ENCODE measurements at regions not wholly inside any gene's neighbourhood (a gene's known extent, or its start where the extent isn't known, plus 50 kb on each side); places are given as distances from the start of the nearest gene placed in this dataset.
"Not testable (repeated sequence)": the region's sequence is repeated elsewhere in the genome, so short reads cannot be mapped to it uniquely, and the experiment has no call there.

GRCh38 chr14:34300330-34300729 is 161.7 kb downstream of the SPTSSA start:
- DNase-seq, result no peak

- no peak for DNase-seq
Measured at GRCh38 chr14:34299360-34299759, 162.7 kb downstream of the SPTSSA start.

GRCh38 chr14:34297786-34298520 is 164.1 kb downstream of the SPTSSA start:
- no peak for DNase-seq

GRCh38 chr14:34283590-34283989 is 178.4 kb downstream of the SPTSSA start:
- DNase-seq, result no peak

GRCh38 chr14:34277191-34277590 is 184.8 kb downstream of the SPTSSA start:
- no peak for DNase-seq

GRCh38 chr14:34275530-34275929 is 186.5 kb downstream of the SPTSSA start:
- DNase-seq, result no peak

- no peak for DNase-seq
Measured at GRCh38 chr14:34275078-34275477, 187.0 kb downstream of the SPTSSA start.

- not testable (repeated sequence) for DNase-seq
Measured at GRCh38 chr14:34273716-34274115, 188.3 kb downstream of the SPTSSA start.

GRCh38 chr14:34270361-34270760 is 191.7 kb downstream of the SPTSSA start:
- no peak for DNase-seq

- no peak for DNase-seq
Measured at GRCh38 chr14:34266344-34266743, 195.7 kb downstream of the SPTSSA start.

- DNase-seq, result no peak
Measured at GRCh38 chr14:34262127-34262910, 199.7 kb downstream of the SPTSSA start.

GRCh38 chr14:34259996-34260395 is 202.0 kb downstream of the SPTSSA start:
- no peak for DNase-seq

GRCh38 chr14:34258318-34258717 is 203.7 kb downstream of the SPTSSA start:
- DNase-seq, result no peak

GRCh38 chr14:34257505-34257904 is 204.5 kb downstream of the SPTSSA start:
- no peak for DNase-seq

- no peak for DNase-seq
Measured at GRCh38 chr14:34256223-34256622, 205.8 kb downstream of the SPTSSA start.

- DNase-seq, result no peak
Measured at GRCh38 chr14:34254571-34254970, 207.5 kb downstream of the SPTSSA start.

- DNase-seq, result no peak
Measured at GRCh38 chr14:34254031-34254430, 208.0 kb downstream of the SPTSSA start.

GRCh38 chr14:34252227-34252626 is 209.8 kb downstream of the SPTSSA start:
- no peak for DNase-seq

- no peak for DNase-seq
Measured at GRCh38 chr14:34251662-34252061, 210.4 kb downstream of the SPTSSA start.

- no peak for DNase-seq
Measured at GRCh38 chr14:34250959-34251358, 211.1 kb downstream of the SPTSSA start.

- no peak for DNase-seq
Measured at GRCh38 chr14:34247605-34248004, 214.4 kb downstream of the SPTSSA start.

GRCh38 chr14:34246206-34246605 is 215.8 kb downstream of the SPTSSA start:
- DNase-seq, result no peak

GRCh38 chr14:34243401-34243800 is 218.6 kb downstream of the SPTSSA start:
- no peak for DNase-seq

GRCh38 chr14:34243001-34243400 is 219.0 kb downstream of the SPTSSA start:
- no peak for DNase-seq

Data from stimulated activated naive CD4-positive, alpha-beta T cell (primary cell).